Progenitor cell of endocrine pancreas (in vitro differentiated cells): ENCODE measurements at regions not wholly inside any gene's neighbourhood (a gene's known extent, or its start where the extent isn't known, plus 50 kb on each side); places are given as distances from the start of the nearest gene placed in this dataset.

ENCODE experiments used
- DNase-seq: peaks from one replicate; pipeline ENCODE4 v3.0.0; 2021; ENCODE audit warnings: low spot score; ENCODE audit not compliant: unreplicated experiment
- H3K27ac Mint-ChIP-seq: 2 replicates; pipeline ENCODE4 v1.8.0; 2021; ENCODE audit warnings: mild to moderate bottlenecking, moderate library complexity, mixed read lengths
- H3K27me3 Mint-ChIP-seq: 2 replicates; pipeline ENCODE4 v1.8.0; 2021; ENCODE audit warnings: mixed read lengths
- H3K36me3 Mint-ChIP-seq: 2 replicates; pipeline ENCODE4 v1.8.0; 2022; ENCODE audit warnings: mixed read lengths; ENCODE audit not compliant: insufficient read depth
- H3K4me1 Mint-ChIP-seq: 2 replicates; pipeline ENCODE4 v1.8.0; 2021; ENCODE audit warnings: low read depth, mixed read lengths
- H3K4me3 Mint-ChIP-seq: 2 replicates; pipeline ENCODE4 v1.8.0; 2021; ENCODE audit warnings: low read depth, mild to moderate bottlenecking, moderate library complexity, mixed read lengths
- H3K9me3 Mint-ChIP-seq: 2 replicates; pipeline ENCODE4 v1.8.0; 2021; ENCODE audit warnings: low read depth, mixed read lengths
- TF ChIP-seq, protein P1 (sequence below): fragments of 200-600 bp; sonication (generic); IDR thresholded peaks from one replicate; pipeline ENCODE4 v1.5.0; 2021; ENCODE audit warnings: antibody characterized with exemption, mild to moderate bottlenecking; ENCODE audit not compliant: unreplicated experiment

DNA sequence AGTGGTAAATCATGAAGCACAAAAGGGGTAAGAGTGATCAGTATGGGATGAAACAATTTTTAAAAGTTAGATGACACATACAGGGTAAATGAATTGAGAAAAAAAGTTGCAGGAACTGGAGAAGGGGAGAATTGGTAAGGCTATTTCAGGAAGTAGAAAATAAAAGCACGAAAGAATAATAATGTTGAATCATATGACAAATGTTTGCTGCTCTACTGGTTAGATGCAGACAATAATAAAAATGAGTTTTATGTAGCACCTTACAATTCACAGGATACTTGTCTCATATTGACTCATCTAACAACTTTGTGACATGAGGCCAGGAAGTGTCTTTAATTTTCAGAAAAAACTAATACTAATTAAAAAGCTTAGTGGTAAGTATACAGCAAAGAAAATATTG, 566.5 kb upstream of the MARCKS start:
- Mint-ChIP-seq H3K27ac (no peak overlapping the region), H3K27me3 (no peaks in the 10 kb centered on the region), H3K36me3 (no peaks in the 10 kb centered on the region), H3K9me3 (peaks cover 13% of the 10 kb centered on the region), H3K4me1 (no peaks in the 10 kb centered on the region), H3K4me3 (no peak overlapping the region)
- TF ChIP-seq, protein P1, sequence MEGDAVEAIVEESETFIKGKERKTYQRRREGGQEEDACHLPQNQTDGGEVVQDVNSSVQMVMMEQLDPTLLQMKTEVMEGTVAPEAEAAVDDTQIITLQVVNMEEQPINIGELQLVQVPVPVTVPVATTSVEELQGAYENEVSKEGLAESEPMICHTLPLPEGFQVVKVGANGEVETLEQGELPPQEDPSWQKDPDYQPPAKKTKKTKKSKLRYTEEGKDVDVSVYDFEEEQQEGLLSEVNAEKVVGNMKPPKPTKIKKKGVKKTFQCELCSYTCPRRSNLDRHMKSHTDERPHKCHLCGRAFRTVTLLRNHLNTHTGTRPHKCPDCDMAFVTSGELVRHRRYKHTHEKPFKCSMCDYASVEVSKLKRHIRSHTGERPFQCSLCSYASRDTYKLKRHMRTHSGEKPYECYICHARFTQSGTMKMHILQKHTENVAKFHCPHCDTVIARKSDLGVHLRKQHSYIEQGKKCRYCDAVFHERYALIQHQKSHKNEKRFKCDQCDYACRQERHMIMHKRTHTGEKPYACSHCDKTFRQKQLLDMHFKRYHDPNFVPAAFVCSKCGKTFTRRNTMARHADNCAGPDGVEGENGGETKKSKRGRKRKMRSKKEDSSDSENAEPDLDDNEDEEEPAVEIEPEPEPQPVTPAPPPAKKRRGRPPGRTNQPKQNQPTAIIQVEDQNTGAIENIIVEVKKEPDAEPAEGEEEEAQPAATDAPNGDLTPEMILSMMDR: no peak
- DNase-seq: no peak

DNA sequence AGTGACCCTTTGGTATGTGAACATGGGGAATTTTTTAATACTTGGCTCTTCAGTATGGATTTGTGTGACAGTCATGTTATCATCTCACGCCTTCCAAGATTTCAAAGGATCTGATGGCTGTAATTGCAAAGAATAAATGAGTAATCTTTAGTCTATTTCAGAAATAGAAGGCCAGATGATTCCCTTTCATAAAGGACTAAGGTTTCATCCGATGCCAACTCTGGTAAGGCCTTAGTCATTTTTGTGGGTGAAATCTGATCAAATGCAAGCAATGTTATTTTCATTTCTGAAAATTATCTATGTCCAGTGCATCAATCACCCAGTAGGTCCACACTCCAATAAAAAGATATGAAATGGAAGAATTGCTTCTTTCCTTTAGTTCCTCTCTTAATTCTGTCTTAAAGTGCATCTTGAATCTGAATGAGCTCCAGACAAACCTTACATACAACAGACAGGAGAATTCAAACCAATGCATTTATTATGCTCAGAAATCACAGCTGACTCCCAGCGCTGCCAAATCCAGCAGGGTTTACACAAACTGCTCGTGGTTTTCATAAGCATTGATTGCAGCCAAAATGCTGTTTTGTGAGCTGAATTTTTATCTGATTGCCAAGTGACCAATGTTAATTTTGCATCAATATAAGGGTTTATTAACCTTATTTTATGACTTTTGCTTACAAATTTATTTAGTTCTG, 565.2 kb upstream of the MARCKS start:
- Mint-ChIP-seq H3K27ac (no peak overlapping the region), H3K4me3 (no peak overlapping the region), H3K36me3 (no peaks in the 10 kb centered on the region), H3K27me3 (no peaks in the 10 kb centered on the region), H3K4me1 (no peaks in the 10 kb centered on the region), H3K9me3 (peaks cover 4% of the 10 kb centered on the region)
- TF ChIP-seq, protein P1: no peak
- no peak for DNase-seq

DNA sequence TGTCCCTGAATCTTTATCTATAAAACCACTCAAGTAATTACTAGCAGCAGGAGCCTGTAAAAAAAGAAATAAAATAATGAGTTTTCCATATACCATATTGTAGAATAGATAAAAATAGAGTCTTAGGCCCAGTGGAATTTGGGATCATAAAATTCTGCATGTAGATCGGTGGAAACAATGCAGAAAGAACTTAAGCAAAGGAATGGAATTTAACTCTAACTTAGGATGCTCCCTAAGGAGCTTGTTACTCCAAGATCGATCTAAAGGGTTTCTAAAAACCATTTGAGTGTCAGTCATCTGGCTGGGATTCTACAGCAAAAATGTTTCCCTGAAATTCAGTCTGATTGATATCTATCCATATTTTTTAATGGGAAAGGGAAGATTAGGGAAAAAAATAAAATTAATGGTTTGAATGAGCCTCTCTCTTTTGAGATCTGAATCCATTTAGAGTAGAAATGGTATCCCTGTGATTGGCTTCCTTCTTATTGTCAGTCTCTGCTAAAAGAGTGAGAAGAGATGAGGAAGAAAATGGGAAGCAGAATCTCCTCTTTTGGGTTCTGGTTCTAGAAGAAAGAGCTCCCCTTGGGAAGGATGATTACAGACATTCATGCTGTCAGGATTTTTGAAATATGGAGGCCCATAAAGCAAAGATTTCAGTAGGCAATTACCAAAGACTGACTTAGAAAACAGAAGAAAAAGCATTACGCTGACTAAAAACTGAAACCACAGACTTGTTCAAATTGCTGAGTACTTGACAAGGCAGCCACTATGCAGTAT, 564.3 kb upstream of the MARCKS start:
- Mint-ChIP-seq H3K36me3 (no peaks in the 10 kb centered on the region), H3K27ac (no peak overlapping the region), H3K4me3 (no peak overlapping the region), H3K4me1 (no peaks in the 10 kb centered on the region), H3K9me3 (peaks cover 3% of the 10 kb centered on the region), H3K27me3 (no peaks in the 10 kb centered on the region)
- TF ChIP-seq, protein P1: no peak
- no peak for DNase-seq

DNA sequence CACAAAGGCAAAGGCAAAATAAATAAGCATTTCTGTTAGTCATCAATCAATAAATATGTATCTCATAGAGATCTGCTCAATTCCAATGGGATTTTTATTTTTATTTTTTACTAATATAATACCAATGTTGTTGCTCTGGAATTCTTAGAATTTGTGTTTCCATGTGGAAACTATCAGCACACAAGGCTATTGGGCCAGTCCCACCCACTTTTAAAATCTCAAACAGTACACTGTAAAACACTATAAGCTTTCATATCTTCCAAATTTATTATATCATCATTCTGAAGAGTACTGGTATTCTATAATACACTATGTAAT, 563.8 kb upstream of the MARCKS start:
- H3K9me3 Mint-ChIP-seq: peaks cover 3% of the 10 kb centered on the region
- H3K27me3 Mint-ChIP-seq: no peaks in the 10 kb centered on the region
- TF ChIP-seq, protein P1: no peak
- DNase-seq: no peak
- H3K36me3 Mint-ChIP-seq: no peaks in the 10 kb centered on the region
- H3K4me1 Mint-ChIP-seq: no peaks in the 10 kb centered on the region
- no peak overlapping the region for H3K4me3 Mint-ChIP-seq
- no peak overlapping the region for H3K27ac Mint-ChIP-seq

DNA sequence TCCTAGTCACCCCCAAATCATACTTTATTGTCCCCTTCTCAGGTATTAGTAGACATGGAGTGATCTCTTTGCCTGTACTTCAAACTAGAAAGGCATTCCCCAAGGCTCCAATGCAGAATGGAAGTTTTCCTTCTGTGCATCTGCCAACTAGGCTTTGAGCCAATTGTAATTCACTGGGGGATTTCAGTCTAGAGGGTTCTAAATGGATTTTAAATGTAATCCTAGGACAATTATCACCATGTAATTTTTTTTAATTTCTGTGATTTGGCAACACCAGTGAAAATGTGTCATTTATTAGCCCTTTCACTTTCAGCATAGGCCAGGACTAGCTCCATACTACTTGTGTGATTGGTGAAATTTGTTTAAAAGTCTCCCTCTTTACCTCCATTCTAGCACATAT, 557.6 kb upstream of the MARCKS start:
- Mint-ChIP-seq H3K4me1 (no peaks in the 10 kb centered on the region), H3K36me3 (no peaks in the 10 kb centered on the region), H3K9me3 (no peaks in the 10 kb centered on the region), H3K4me3 (no peak overlapping the region), H3K27ac (no peak overlapping the region), H3K27me3 (no peaks in the 10 kb centered on the region)
- TF ChIP-seq, protein P1: no peak
- no peak for DNase-seq
